B cell (primary cell): ENCODE measurements at regions not wholly inside any gene's neighbourhood (a gene's known extent, or its start where the extent isn't known, plus 50 kb on each side); places are given as distances from the start of the nearest gene placed in this dataset.

Source experiments
- ATAC-seq: fragments of 200-7000 bp; cut with Tn5 transposase; one replicate; pipeline ENCODE4 v1.10.0; 2021; ENCODE audit warnings: low read depth, mild to moderate bottlenecking, moderate number of reproducible peaks, moderate library complexity
- CTCF ChIA-PET: fragments of 350-600 bp; sonication (Branson Sonifier 250); formaldehyde crosslinking; loops from one replicate; lab custom pipeline; 2021; ENCODE audit warnings: antibody characterized with exemption, inconsistent platforms; lab: Charles Lee
- POLR2A ChIA-PET: fragments of 350-600 bp; sonication (Branson Sonifier 250); formaldehyde crosslinking; loops from one replicate; lab custom pipeline; 2021; ENCODE audit warnings: antibody characterized with exemption; lab: Charles Lee
- DNase-seq: peaks from one replicate; pipeline ENCODE4 v3.0.0; 2013
- H2AFZ ChIP-seq: 2 replicates; pipeline ENCODE4 v1.6.1; 2012; ENCODE audit warnings: mild to moderate bottlenecking, low read depth, low read length; ENCODE audit not compliant: insufficient read depth, poor library complexity, severe bottlenecking
- H3K27ac ChIP-seq, 2 donors: 1 replicate in 1 of 2; 2 replicates in 1 of 2; pipeline ENCODE4 v1.5.1; 2012 to 2013; ENCODE audit warnings: low read length in 2 of 2, mild to moderate bottlenecking in 2 of 2, moderate library complexity in 1 of 2
- H3K27me3 ChIP-seq, 4 experiments: fragments of 200-600 bp in 1 of 4; sonication (generic) in 1 of 4; replicated peaks in 1 of 4; 1 replicate in 2 of 4; 2 replicates in 2 of 4; pipeline versions ENCODE4 v1.6.1 to v1.7.0; 2013 to 2016; ENCODE audit warnings: low read length in 3 of 4, mild to moderate bottlenecking in 2 of 4, mixed read lengths in 1 of 4, moderate library complexity in 1 of 4; ENCODE audit not compliant: insufficient read depth in 4 of 4, control insufficient read depth in 3 of 4; ENCODE audit errors: control extremely low read depth in 1 of 4
- H3K36me3 ChIP-seq, 2 experiments: replicated peaks in 1 of 2; 1 replicate in 1 of 2; 2 replicates in 1 of 2; pipeline versions ENCODE4 v1.6.1 to v1.7.1; 2013; ENCODE audit warnings: low read length in 1 of 2; ENCODE audit not compliant: insufficient read depth in 2 of 2, control insufficient read depth in 1 of 2; ENCODE audit errors: control extremely low read depth in 1 of 2, extremely low read depth in 1 of 2
- H3K4me1 ChIP-seq, 2 donors: fragments of 200-600 bp in 1 of 2; sonication (generic) in 1 of 2; 1 replicate in 1 of 2; 2 replicates in 1 of 2; pipeline versions ENCODE4 v1.5.1 to v1.6.1; 2013 to 2017; ENCODE audit warnings: low read length in 2 of 2; ENCODE audit not compliant: control insufficient read depth in 2 of 2, insufficient read depth in 2 of 2
- H3K4me2 ChIP-seq: replicated peaks from 2 replicates; pipeline ENCODE3; 2012; ENCODE audit warnings: mild to moderate bottlenecking, low read depth, low read length; ENCODE audit not compliant: poor library complexity, severe bottlenecking
- H3K4me3 ChIP-seq, 5 experiments: fragments of 200-600 bp in 1 of 5; sonication (generic) in 1 of 5; 1 replicate in 3 of 5; 2 replicates in 2 of 5; pipeline versions ENCODE4 v1.5.1 to v1.7.0; 2011 to 2016; ENCODE audit warnings: low read length in 4 of 5, mild to moderate bottlenecking in 4 of 5, low read depth in 2 of 5, control low read depth in 1 of 5, moderate library complexity in 1 of 5; ENCODE audit not compliant: insufficient read depth in 1 of 5; ENCODE audit errors: control extremely low read depth in 1 of 5, extremely low read depth in 1 of 5
- H3K79me2 ChIP-seq: fragments of 200-600 bp; sonication (generic); one replicate; pipeline ENCODE4 v1.6.0; 2016; ENCODE audit warnings: low read length; ENCODE audit not compliant: control insufficient read depth, insufficient read depth
- H3K9ac ChIP-seq: fragments of 200-600 bp; sonication (generic); 2 replicates; pipeline ENCODE4 v1.6.1; 2017; ENCODE audit warnings: mild to moderate bottlenecking, low read length, moderate library complexity
- H3K9me3 ChIP-seq, 3 donors: one replicate each; pipeline versions ENCODE4 v1.6.1 to v1.7.1; 2013; ENCODE audit warnings: low read length in 2 of 3; ENCODE audit not compliant: control insufficient read depth in 2 of 3, insufficient read depth in 1 of 3; ENCODE audit errors: control extremely low read depth in 1 of 3
- H4K20me1 ChIP-seq: 2 replicates; pipeline ENCODE4 v1.6.0; 2012; ENCODE audit warnings: mild to moderate bottlenecking, low read length; ENCODE audit not compliant: insufficient read depth, control insufficient read depth, poor library complexity, severe bottlenecking
- H3K27ac Mint-ChIP-seq: one replicate; pipeline ENCODE4 v1.8.0; 2021; ENCODE audit warnings: mixed read lengths
- H3K27me3 Mint-ChIP-seq: one replicate; pipeline ENCODE4 v1.8.0; 2021; ENCODE audit warnings: mixed read lengths
- H3K4me1 Mint-ChIP-seq: one replicate; pipeline ENCODE4 v1.8.0; 2021; ENCODE audit warnings: mixed read lengths
- H3K4me3 Mint-ChIP-seq: one replicate; pipeline ENCODE4 v1.8.0; 2021; ENCODE audit warnings: mixed read lengths
- H3K9me3 Mint-ChIP-seq: one replicate; pipeline ENCODE4 v1.8.0; 2022; ENCODE audit warnings: mixed read lengths; ENCODE audit not compliant: insufficient read depth
- CTCF ChIP-seq: fragments of 200-600 bp; IDR thresholded peaks from one replicate; pipeline ENCODE4 v1.8.0; 2022; ENCODE audit warnings: antibody characterized with exemption, mild to moderate bottlenecking
- EZH2 ChIP-seq: IDR thresholded peaks from 2 replicates; pipeline ENCODE4 v1.6.1; 2012; ENCODE audit warnings: borderline replicate concordance, low read depth, mild to moderate bottlenecking, moderate library complexity, low read length; ENCODE audit not compliant: insufficient read depth, poor library complexity, severe bottlenecking
- WGBS: methylation state at CpG from one replicate; pipeline ENCODE4 v1.1.5; 2013; ENCODE audit warnings: missing lambda C conversion rate; ENCODE audit not compliant: insufficient coverage; 5-methylcytosine and 5-hydroxymethylcytosine counted together
- intact Hi-C: fragments of 100-400 bp; cut with micrococcal nuclease; formaldehyde crosslinking; loops from one replicate; pipeline ENCODE4 v1.10.0; 2022

GRCh38 chr7:8963722-8964121 lies 530.3 kb downstream of the NXPH1 start:
- DNase-seq: no peak
- no peaks in the 10 kb centered on the region for H3K27me3 ChIP-seq
- CTCF ChIA-PET: no interaction called here
- no peaks in the 10 kb centered on the region for H3K79me2 ChIP-seq
- H2AFZ ChIP-seq: no peak overlapping the region
- POLR2A ChIA-PET: no interaction called here
- H4K20me1 ChIP-seq: no peaks in the 10 kb centered on the region
- TF ChIP-seq EZH2 (no peak), CTCF (no peak)
- no peak overlapping the region for H3K27ac Mint-ChIP-seq
- H3K9ac ChIP-seq: no peak overlapping the region
- intact Hi-C loops: no loop called here
- H3K36me3 ChIP-seq: no peaks in the 10 kb centered on the region
- no peak overlapping the region for H3K27ac ChIP-seq
- ATAC-seq: no peak
- H3K4me1 ChIP-seq: no peaks in the 10 kb centered on the region
- WGBS: no CpG with 5 or more reads among the region's 2 CpGs
- no peaks in the 10 kb centered on the region for H3K9me3 ChIP-seq
- H3K4me2 ChIP-seq: no peak overlapping the region
- H3K4me1 Mint-ChIP-seq: no peaks in the 10 kb centered on the region
- no peak overlapping the region for H3K4me3 Mint-ChIP-seq
- no peaks in the 10 kb centered on the region for H3K27me3 Mint-ChIP-seq
- H3K4me3 ChIP-seq: no peak overlapping the region
- H3K9me3 Mint-ChIP-seq: no peaks in the 10 kb centered on the region

- H3K4me1 ChIP-seq: no peaks in the 10 kb centered on the region
- no peak overlapping the region for H3K9ac ChIP-seq
- H3K36me3 ChIP-seq: no peaks in the 10 kb centered on the region
- H3K4me1 Mint-ChIP-seq: no peaks in the 10 kb centered on the region
- H3K9me3 Mint-ChIP-seq: no peaks in the 10 kb centered on the region
- no peak overlapping the region for H3K4me2 ChIP-seq
- WGBS: no CpG with 5 or more reads among the region's 3 CpGs
- no peaks in the 10 kb centered on the region for H3K9me3 ChIP-seq
- no peaks in the 10 kb centered on the region for H3K27me3 ChIP-seq
- no peak overlapping the region for H2AFZ ChIP-seq
- no peak overlapping the region for H3K27ac Mint-ChIP-seq
- H3K79me2 ChIP-seq: no peaks in the 10 kb centered on the region
- no peak for TF ChIP-seq CTCF
- TF ChIP-seq EZH2: no peak
- ATAC-seq: no peak
- H3K27ac ChIP-seq: no peak overlapping the region
- intact Hi-C loops: no loop called here
- no peak overlapping the region for H3K4me3 Mint-ChIP-seq
- H3K27me3 Mint-ChIP-seq: no peaks in the 10 kb centered on the region
- H4K20me1 ChIP-seq: no peaks in the 10 kb centered on the region
- no peak for DNase-seq
- H3K4me3 ChIP-seq: no peak overlapping the region
- ChIA-PET CTCF (no interaction called here), POLR2A (no interaction called here)
These were observed 531.8 kb downstream of the NXPH1 start for GRCh38 chr7:8965177-8965576.
